PC-9 (cell line): ENCODE measurements at regions not wholly inside any gene's neighbourhood (a gene's known extent, or its start where the extent isn't known, plus 50 kb on each side); places are given as distances from the start of the nearest gene placed in this dataset.

Source experiments
- BruUV-seq: library from RNA; stranded (reverse); fragments of 400-500 nt; replicated peaks from 2 replicates; lab custom pipeline; 2021; lab: Mats Ljungman, UMichigan
- CTCF ChIA-PET: fragments of 300-600 bp; sonication (Branson Sonifier 250); formaldehyde crosslinking; loops from one replicate; lab custom pipeline; 2022; ENCODE audit warnings: antibody characterized with exemption; lab: Charles Lee
- POLR2A ChIA-PET: fragments of 300-600 bp; sonication (Branson Sonifier 250); formaldehyde crosslinking; loops from one replicate; lab custom pipeline; 2022; ENCODE audit warnings: antibody characterized with exemption; ENCODE audit not compliant: unreplicated experiment; lab: Charles Lee
- DNase-seq, 2 experiments: peaks; one replicate each; pipeline versions ENCODE4 v3.0.0 to v3.0.0-alpha.2; 2015 to 2022; ENCODE audit warnings: mixed read lengths in 1 of 2
- H2AFZ ChIP-seq: fragments of 200-600 bp; sonication (generic); 2 replicates; pipeline ENCODE4 v1.8.1; 2017; ENCODE audit warnings: antibody characterized with exemption
- H3F3A ChIP-seq: fragments of 200-600 bp; sonication (generic); 2 replicates; pipeline ENCODE4 v1.8.1; 2017; ENCODE audit warnings: antibody characterized with exemption, mild to moderate bottlenecking, low read depth; ENCODE audit not compliant: insufficient read depth
- H3K27ac ChIP-seq: fragments of 200-600 bp; sonication (generic); 2 replicates; pipeline ENCODE4 v1.6.1; 2016; ENCODE audit warnings: mixed run types
- H3K27me3 ChIP-seq: fragments of 200-600 bp; sonication (generic); 2 replicates; pipeline ENCODE4 v1.6.1; 2016; ENCODE audit warnings: low read depth, mixed run types; ENCODE audit not compliant: insufficient read depth
- H3K36me3 ChIP-seq: fragments of 200-600 bp; sonication (generic); 2 replicates; pipeline ENCODE4 v1.6.1; 2016; ENCODE audit warnings: low read depth, mixed run types
- H3K4me1 ChIP-seq: fragments of 200-600 bp; sonication (generic); replicated peaks from 2 replicates; pipeline ENCODE4 v1.6.1; 2016; ENCODE audit warnings: mixed run types; ENCODE audit not compliant: insufficient read depth
- H3K4me2 ChIP-seq: fragments of 200-600 bp; sonication (generic); 2 replicates; pipeline ENCODE4 v1.6.1; 2017; ENCODE audit warnings: mixed run types
- H3K4me3 ChIP-seq: fragments of 200-600 bp; sonication (generic); 2 replicates; pipeline ENCODE4 v1.6.1; 2016; ENCODE audit warnings: mixed run types
- H3K79me2 ChIP-seq: fragments of 200-600 bp; sonication (generic); 2 replicates; pipeline ENCODE4 v1.6.1; 2017; ENCODE audit warnings: low read depth, mixed run types
- H3K9me2 ChIP-seq: fragments of 200-600 bp; sonication (generic); 2 replicates; pipeline ENCODE4 v1.8.1; 2017; ENCODE audit warnings: mild to moderate bottlenecking; ENCODE audit not compliant: insufficient read depth
- H3K9me3 ChIP-seq: fragments of 200-600 bp; sonication (generic); 2 replicates; pipeline ENCODE4 v1.8.1; 2016; ENCODE audit warnings: low read depth; ENCODE audit not compliant: insufficient read depth
- H4K20me1 ChIP-seq: fragments of 200-600 bp; sonication (generic); 2 replicates; pipeline ENCODE4 v1.8.1; 2017; ENCODE audit not compliant: insufficient read depth
- EZH2 ChIP-seq: fragments of 200-600 bp; sonication (generic); IDR thresholded peaks from 2 replicates; pipeline ENCODE4 v1.8.0; 2017; ENCODE audit warnings: antibody characterized with exemption, low read depth
- intact Hi-C: fragments of 100-400 bp; cut with micrococcal nuclease; formaldehyde crosslinking; loops from one replicate; pipeline ENCODE4 v1.10.0; 2022; ENCODE audit not compliant: unreplicated experiment
- TF ChIP-seq, protein P1 (sequence below): fragments of 200-600 bp; sonication (generic); conservative IDR thresholded peaks from 2 replicates; pipeline ENCODE4 v1.6.1; 2017; ENCODE audit warnings: mixed run types, antibody characterized with exemption, mild to moderate bottlenecking, moderate library complexity

DNA sequence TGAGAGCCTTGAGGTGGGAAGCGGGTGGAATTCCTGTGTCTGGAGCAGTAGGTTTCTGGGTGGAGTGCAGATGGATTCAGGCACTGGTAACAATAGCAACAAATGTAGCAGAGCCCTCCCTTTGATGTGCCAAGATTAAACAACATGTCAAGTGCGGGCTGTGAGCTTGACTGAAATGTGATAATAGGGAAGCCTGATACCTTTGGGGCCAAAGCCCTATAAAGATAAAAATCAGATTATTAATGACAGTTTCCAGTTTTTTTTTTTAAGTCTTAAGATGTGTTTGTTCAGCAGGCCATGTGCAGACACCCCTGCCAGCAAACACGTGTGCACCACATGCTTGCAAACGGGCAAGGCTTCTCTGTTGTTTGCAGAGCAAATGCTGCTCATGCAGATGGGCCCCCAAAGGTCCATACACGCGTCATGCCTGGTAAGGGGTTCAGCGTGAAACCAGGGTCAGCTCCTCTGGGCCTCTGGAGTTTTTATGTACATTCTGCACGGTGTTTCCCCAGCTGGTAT is 193.2 kb downstream of the GADD45G start:
- no TSS peak for BruUV-seq
- Histone ChIP-seq H3K27ac (no peak overlapping the region), H3K9me3 (no peaks in the 10 kb centered on the region), H4K20me1 (no peaks in the 10 kb centered on the region), H3K79me2 (no peaks in the 10 kb centered on the region), H3K27me3 (peaks cover 90% of the 10 kb centered on the region), H2AFZ (no peak overlapping the region), H3K4me2 (no peak overlapping the region), H3K36me3 (no peaks in the 10 kb centered on the region), H3K9me2 (no peaks in the 10 kb centered on the region), H3K4me1 (no peaks in the 10 kb centered on the region), H3F3A (no peaks in the 10 kb centered on the region), H3K4me3 (no peak overlapping the region)
- no peak for DNase-seq
- ChIA-PET CTCF (no interaction called here), POLR2A (no interaction called here)
- intact Hi-C loops: no loop called here
- TF ChIP-seq, protein P1, sequence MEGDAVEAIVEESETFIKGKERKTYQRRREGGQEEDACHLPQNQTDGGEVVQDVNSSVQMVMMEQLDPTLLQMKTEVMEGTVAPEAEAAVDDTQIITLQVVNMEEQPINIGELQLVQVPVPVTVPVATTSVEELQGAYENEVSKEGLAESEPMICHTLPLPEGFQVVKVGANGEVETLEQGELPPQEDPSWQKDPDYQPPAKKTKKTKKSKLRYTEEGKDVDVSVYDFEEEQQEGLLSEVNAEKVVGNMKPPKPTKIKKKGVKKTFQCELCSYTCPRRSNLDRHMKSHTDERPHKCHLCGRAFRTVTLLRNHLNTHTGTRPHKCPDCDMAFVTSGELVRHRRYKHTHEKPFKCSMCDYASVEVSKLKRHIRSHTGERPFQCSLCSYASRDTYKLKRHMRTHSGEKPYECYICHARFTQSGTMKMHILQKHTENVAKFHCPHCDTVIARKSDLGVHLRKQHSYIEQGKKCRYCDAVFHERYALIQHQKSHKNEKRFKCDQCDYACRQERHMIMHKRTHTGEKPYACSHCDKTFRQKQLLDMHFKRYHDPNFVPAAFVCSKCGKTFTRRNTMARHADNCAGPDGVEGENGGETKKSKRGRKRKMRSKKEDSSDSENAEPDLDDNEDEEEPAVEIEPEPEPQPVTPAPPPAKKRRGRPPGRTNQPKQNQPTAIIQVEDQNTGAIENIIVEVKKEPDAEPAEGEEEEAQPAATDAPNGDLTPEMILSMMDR: no peak
- TF ChIP-seq EZH2: no peak

DNA sequence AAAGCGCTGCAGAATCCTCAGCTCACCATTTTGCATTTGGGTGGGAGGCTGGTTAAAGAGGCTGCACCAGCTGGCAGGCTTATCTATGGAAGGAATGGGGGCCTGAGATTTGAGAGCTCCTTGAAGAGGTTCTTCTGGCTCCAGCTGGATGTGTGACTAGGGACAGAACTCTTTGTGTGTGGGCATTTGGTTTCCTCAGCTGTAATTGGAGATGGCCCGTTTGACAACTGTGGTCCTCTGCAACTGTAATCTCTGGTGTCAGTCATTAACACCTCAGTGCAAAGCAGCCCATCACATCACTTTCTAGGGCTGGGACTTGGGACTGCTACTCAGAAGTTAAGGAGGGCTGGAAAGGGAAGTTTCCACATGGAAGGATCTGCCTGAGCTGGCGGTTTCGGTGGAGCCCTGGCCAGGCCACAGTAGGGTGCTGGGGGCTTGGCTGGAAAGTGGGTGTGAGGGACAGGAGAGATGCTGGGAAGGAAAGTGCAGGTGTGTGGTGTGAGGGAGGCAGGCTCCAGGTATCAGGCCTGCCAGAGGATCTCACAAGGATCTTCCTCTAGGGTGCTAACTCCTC is 193.8 kb downstream of the GADD45G start:
- no peaks in the 10 kb centered on the region for H3K9me2 ChIP-seq
- intact Hi-C loops: no loop called here
- no peak overlapping the region for H3K27ac ChIP-seq
- no TSS peak for BruUV-seq
- no peak overlapping the region for H3K4me3 ChIP-seq
- peaks cover 90% of the 10 kb centered on the region for H3K27me3 ChIP-seq
- H3K36me3 ChIP-seq: no peaks in the 10 kb centered on the region
- TF ChIP-seq EZH2: no peak
- TF ChIP-seq, protein P1: no peak
- CTCF ChIA-PET: no interaction called here
- H3K4me1 ChIP-seq: no peaks in the 10 kb centered on the region
- H3F3A ChIP-seq: no peaks in the 10 kb centered on the region
- H4K20me1 ChIP-seq: no peaks in the 10 kb centered on the region
- no peaks in the 10 kb centered on the region for H3K9me3 ChIP-seq
- no peaks in the 10 kb centered on the region for H3K79me2 ChIP-seq
- POLR2A ChIA-PET: no interaction called here
- no peak overlapping the region for H2AFZ ChIP-seq
- H3K4me2 ChIP-seq: no peak overlapping the region
- DNase-seq: no peak

DNA sequence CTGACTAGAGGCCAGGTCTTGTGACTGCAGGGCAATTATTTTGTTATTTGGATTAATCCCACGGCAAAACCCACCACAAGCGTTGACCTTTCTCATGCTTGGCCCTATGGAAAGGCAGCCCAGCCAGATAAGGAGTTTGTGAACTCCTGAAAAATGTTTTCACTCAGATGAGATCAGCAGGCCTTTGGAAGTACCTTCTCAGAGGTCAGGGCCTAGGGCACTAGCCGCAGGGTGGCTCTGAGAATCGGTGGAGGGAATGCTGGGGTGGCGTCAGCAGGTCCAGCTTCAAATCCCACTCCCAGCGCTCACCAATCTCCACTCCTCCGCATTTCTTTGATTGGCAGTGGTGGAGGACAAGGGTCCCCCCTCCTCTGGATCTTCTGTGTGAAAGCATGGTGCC is 194.4 kb downstream of the GADD45G start:
- no peaks in the 10 kb centered on the region for H3K9me3 ChIP-seq
- no peaks in the 10 kb centered on the region for H3K79me2 ChIP-seq
- H3F3A ChIP-seq: no peaks in the 10 kb centered on the region
- H4K20me1 ChIP-seq: no peaks in the 10 kb centered on the region
- intact Hi-C loops: no loop called here
- no TSS peak for BruUV-seq
- no peaks in the 10 kb centered on the region for H3K36me3 ChIP-seq
- no peak for TF ChIP-seq EZH2
- TF ChIP-seq, protein P1: no peak
- POLR2A ChIA-PET: no interaction called here
- no peak overlapping the region for H3K4me2 ChIP-seq
- no peak overlapping the region for H3K27ac ChIP-seq
- CTCF ChIA-PET: no interaction called here
- H2AFZ ChIP-seq: no peak overlapping the region
- H3K4me3 ChIP-seq: no peak overlapping the region
- H3K9me2 ChIP-seq: no peaks in the 10 kb centered on the region
- peaks cover 90% of the 10 kb centered on the region for H3K27me3 ChIP-seq
- DNase-seq: no peak
- no peaks in the 10 kb centered on the region for H3K4me1 ChIP-seq
